ENCODE measurements at regions not wholly inside any gene's neighbourhood (a gene's known extent, or its start where the extent isn't known, plus 50 kb on each side); places are given as distances from the start of the nearest gene placed in this dataset.

DNA sequence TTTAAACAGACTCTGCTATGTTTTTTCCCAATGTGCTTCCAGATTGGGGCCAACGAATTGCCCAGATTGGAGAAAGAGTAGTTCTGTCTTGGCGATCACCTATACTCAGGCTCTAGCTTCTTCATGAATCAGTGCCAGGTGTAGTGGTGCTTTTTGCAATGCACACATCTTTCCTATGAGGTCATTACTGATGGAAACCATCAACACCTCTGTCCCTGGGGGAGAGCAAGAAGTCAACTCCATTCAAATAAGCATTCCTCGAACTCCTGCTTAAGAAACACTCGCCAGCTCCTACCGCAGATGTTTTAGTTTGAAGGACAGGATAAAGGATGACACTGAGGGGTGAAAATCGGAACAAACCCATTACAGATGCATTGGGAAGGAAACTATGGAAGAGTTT lies 156.5 kb upstream of the DKK2 start:
- Histone ChIP-seq H3K4me3 (replicated peaks in 1 of 3) (no peak overlapping the region), H3K36me3 (no peaks in the 10 kb centered on the region), H3K27ac (no peak overlapping the region), H3K9me3 (no peaks in the 10 kb centered on the region), H3K4me1 (no peaks in the 10 kb centered on the region), H3K27me3 (no peaks in the 10 kb centered on the region)
- 88 to 92% methylated on average over 6 of the region's 6 CpGs for whole genome bisulfite sequencing, 2 donors
- intact Hi-C loops (cut with DNase I) = no loop called here
- TF ChIP-seq, protein P1, sequence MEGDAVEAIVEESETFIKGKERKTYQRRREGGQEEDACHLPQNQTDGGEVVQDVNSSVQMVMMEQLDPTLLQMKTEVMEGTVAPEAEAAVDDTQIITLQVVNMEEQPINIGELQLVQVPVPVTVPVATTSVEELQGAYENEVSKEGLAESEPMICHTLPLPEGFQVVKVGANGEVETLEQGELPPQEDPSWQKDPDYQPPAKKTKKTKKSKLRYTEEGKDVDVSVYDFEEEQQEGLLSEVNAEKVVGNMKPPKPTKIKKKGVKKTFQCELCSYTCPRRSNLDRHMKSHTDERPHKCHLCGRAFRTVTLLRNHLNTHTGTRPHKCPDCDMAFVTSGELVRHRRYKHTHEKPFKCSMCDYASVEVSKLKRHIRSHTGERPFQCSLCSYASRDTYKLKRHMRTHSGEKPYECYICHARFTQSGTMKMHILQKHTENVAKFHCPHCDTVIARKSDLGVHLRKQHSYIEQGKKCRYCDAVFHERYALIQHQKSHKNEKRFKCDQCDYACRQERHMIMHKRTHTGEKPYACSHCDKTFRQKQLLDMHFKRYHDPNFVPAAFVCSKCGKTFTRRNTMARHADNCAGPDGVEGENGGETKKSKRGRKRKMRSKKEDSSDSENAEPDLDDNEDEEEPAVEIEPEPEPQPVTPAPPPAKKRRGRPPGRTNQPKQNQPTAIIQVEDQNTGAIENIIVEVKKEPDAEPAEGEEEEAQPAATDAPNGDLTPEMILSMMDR (IDR thresholded peaks at IDR 0.05) = no peak
- no peak for TF ChIP-seq POLR2A (IDR thresholded peaks at IDR 0.05)
- DNase-seq = no peak

DNA sequence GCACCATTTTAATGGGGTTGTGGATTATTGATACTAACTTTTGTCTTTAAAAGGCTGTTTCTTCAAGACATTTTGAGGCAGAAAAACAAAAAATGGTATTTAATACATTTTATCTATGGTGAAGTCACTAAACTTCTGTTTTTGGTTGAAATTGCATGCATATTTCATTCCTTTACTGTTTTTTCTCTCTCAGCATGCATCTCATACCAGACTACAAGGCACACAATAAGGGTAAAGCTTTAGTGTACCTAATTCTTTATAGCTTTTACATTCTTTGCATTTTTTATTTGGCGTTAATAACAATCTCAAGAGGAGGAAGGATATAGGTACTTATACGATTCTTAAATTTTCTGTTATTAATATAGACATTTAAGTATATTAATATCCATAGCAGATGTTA lies 151.0 kb upstream of the DKK2 start:
- no peak for TF ChIP-seq POLR2A (IDR thresholded peaks at IDR 0.05)
- TF ChIP-seq, protein P1 (IDR thresholded peaks at IDR 0.05) = no peak
- no peak for DNase-seq
- WGBS, 2 donors = 88 to 90% methylated on average over 2 of the region's 2 CpGs
- intact Hi-C loops (cut with DNase I) = no loop called here
- H3K4me3 ChIP-seq (replicated peaks in 1 of 3) = no peak overlapping the region
- no peaks in the 10 kb centered on the region for H3K27me3 ChIP-seq
- no peaks in the 10 kb centered on the region for H3K9me3 ChIP-seq
- no peak overlapping the region for H3K27ac ChIP-seq
- no peaks in the 10 kb centered on the region for H3K36me3 ChIP-seq
- no peaks in the 10 kb centered on the region for H3K4me1 ChIP-seq

DNA sequence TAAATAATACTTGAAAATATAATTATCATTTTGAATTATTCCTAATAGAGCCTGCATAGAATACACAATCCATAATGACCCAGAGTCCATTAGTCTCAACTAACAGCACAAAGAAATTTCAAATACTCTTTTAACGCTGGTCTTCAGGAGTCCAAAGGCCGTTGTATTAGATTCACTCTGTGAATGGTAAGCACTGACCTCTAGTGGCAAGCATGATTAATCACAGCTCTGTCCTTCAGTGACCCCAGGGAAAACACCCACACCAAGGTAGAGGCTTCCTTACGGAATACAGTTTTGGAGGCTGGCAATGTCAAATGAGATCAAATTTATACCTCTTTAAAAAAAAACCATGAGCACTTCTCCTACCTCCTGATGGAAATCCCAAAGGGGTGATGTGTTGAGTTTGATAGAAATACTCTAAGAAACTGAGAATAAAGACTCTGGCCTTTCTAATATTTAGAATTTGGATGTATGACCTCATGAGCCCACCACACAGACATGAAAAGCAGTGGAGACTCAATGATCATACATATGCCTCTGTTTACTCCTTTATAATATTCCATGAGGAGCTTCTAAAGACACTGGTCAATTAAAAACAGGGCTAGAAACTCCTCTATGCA lies 147.2 kb upstream of the DKK2 start:
- TF ChIP-seq POLR2A (IDR thresholded peaks at IDR 0.05) = no peak
- TF ChIP-seq, protein P1 (IDR thresholded peaks at IDR 0.05) = peak; percentile 55 to 81 (median 70)
- Histone ChIP-seq H3K4me1 (no peaks in the 10 kb centered on the region), H3K27ac (no peak overlapping the region), H3K4me3 (replicated peaks in 1 of 3) (no peak overlapping the region), H3K27me3 (no peaks in the 10 kb centered on the region), H3K36me3 (no peaks in the 10 kb centered on the region), H3K9me3 (no peaks in the 10 kb centered on the region)
- WGBS, 2 donors = 14 to 15% methylated on average over 3 of the region's 3 CpGs
- peak; percentile 6 to 12 for DNase-seq
- intact Hi-C loops (cut with DNase I) = no loop called here

DNA sequence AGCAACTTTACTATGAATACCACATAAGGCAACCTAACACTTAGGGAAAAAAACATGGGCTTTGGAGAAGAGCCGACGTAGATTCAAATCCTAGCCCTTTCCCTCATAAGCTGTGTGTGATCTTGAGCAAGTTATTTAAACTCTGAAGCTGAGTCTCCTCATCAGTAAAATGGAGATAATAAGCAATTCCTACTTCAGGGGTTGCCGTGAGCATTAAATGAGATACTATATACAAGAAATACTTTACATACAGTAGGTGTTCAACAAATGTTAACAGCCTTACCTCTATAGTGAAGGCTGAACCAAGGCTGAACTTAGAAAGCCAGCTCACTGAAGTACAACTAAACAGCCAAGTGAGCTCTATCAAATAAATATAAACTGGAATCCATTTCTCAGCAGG lies 146.2 kb upstream of the DKK2 start:
- TF ChIP-seq POLR2A (IDR thresholded peaks at IDR 0.05) = no peak
- TF ChIP-seq, protein P1 (IDR thresholded peaks at IDR 0.05) = no peak
- no peak overlapping the region for H3K27ac ChIP-seq
- intact Hi-C loops (cut with DNase I) = no loop called here
- no peak overlapping the region for H3K4me3 ChIP-seq (replicated peaks in 1 of 3)
- H3K36me3 ChIP-seq = no peaks in the 10 kb centered on the region
- no peaks in the 10 kb centered on the region for H3K9me3 ChIP-seq
- WGBS, 2 donors = 94 to 95% methylated on average over 3 of the region's 3 CpGs
- DNase-seq = no peak
- H3K4me1 ChIP-seq = no peaks in the 10 kb centered on the region
- no peaks in the 10 kb centered on the region for H3K27me3 ChIP-seq

DNA sequence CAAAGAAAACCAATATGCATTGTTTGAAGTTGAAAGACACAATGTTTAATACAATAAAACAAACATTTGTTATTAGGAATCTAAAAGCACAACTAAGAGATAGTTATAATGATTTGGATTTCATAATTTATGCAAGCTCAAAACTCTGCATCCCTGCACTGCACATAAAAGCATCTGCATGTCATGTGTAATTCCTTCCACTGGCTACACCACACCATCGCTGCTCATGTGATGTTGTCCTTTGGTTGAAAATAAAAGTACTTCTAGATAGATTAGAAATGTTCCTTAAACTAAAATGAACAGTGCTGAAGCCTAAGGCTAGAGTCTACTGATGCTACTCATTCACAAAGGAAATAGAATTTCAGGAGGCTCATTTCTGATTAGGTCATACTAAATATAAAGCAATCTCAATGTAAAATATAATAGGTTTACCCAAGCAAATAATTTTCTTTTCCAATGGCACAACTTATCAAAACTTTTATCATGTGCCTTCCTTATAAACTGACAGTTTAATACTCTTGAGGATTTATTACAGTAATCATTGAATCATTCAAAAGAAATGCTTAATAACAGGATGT lies 130.8 kb upstream of the DKK2 start:
- Histone ChIP-seq H3K27ac (no peak overlapping the region), H3K4me3 (replicated peaks in 1 of 3) (no peak overlapping the region), H3K36me3 (no peaks in the 10 kb centered on the region), H3K9me3 (no peaks in the 10 kb centered on the region), H3K27me3 (no peaks in the 10 kb centered on the region), H3K4me1 (no peaks in the 10 kb centered on the region)
- intact Hi-C loops (cut with DNase I) = no loop called here
- TF ChIP-seq, protein P1 (IDR thresholded peaks at IDR 0.05) = no peak
- TF ChIP-seq POLR2A (IDR thresholded peaks at IDR 0.05) = no peak
- no peak for DNase-seq
- 83 to 88% methylated on average over 1 of the region's 1 CpG for WGBS, 2 donors
